ENCODE measurements at regions not wholly inside any gene's neighbourhood (a gene's known extent, or its start where the extent isn't known, plus 50 kb on each side); places are given as distances from the start of the nearest gene placed in this dataset.

DNA sequence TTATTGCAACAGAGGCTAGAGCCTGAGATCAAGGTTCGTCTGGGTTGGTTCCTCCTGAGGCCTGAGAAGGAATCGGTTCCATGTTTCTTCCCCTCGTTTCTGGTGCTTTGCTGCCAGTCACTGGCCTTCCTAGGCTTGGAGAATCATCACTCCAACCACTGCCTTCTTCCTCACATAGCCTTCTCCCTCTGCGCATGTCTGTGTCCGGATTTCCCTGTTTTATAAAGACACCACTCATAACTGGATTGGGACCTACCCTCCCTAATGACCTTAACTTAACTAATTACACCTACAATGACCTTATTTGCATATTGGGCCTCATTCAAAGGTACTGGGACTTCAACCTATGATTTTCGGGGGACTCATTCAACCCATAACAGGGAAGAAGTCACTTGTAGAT, 119.8 kb upstream of the CCDC68 start:
- TF ChIP-seq EZH2 (IDR thresholded peaks at IDR 0.05) (no peak), POLR2AphosphoS5 (IDR thresholded peaks at IDR 0.05; ENCODE audit: borderline replicate concordance, low read depth, low read length) (no peak), FOXP2 (optimal IDR thresholded peaks at IDR 0.05; ENCODE audit: control extremely low read depth, extremely low read length, insufficient read depth) (no peak)
